SHP77 treated with DMSO at 0.1 percent for 48 hours (cell line): ENCODE measurements at regions not wholly inside any gene's neighbourhood (a gene's known extent, or its start where the extent isn't known, plus 50 kb on each side); places are given as distances from the start of the nearest gene placed in this dataset.

Experiments
- DNase-seq: peaks from one replicate; lab custom pipeline; 2025; lab: John Stamatoyannopoulos, UW

DNA sequence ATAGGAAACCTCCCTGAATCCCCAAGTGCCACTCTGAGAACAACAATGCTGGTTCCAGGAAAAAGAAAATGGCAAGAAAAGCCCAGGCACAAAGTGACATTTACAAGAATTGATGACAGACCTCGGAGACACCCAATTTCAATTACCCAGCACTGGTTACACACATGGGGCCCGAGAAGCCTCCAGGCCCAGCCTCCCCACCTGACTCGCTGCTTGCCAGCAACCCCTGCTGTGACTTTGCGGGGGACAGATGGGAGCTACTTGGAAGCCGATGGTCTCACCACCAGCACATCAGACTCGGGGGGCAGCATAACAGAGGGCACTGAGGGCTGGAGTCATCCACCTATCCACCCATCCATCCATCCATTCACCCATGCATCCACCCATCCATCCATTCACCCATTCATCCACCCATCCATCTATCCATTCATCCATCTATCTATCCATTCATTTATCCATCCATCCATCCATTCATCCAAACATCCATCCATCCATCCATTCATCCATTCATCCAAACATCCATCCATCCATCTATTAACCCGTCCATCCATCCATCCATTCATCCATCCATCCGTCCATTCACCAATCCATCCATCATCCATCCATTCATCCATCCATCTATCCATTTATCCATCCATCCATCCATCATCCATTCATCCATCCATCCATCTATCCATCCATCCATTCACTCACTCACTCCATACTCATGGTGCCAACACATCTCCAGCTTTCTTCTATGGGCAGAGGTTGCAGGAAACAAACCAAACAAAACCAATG, 567.6 kb downstream of the BRD1 start:
- no peak for DNase-seq

GRCh38 chr22:49258107-49259010, 569.3 kb downstream of the BRD1 start:
- no peak for DNase-seq

- DNase-seq = no peak
Measured at GRCh38 chr22:49257551-49257961, 570.1 kb downstream of the BRD1 start.

DNA sequence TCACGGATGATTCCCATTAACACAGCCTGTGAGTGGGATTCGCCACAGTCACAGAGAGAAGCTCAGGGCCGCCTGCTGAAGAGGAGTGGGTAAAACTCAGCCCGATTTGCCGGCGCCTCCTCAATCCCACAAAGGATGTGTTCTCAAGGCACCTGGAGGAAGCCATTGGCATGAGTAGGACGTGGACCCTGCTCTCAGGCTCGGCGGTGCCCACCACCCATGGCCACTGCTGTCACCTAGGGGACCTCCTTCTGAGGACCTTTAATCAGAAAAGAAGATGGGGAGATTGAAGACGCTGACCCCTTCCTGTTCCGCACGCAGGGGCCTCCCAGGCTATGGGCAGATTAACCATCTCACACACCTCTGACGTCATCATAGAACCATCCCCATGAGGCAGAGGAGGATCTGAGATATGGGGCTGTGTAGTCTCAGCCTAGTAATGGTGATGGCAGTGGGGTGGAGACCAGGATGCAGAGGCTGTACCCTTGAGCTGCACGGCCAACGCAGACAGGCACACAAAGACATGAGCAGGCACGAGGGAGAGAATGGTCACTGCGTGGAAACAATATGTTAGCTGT, 571.8 kb downstream of the BRD1 start:
- DNase-seq = no peak

DNA sequence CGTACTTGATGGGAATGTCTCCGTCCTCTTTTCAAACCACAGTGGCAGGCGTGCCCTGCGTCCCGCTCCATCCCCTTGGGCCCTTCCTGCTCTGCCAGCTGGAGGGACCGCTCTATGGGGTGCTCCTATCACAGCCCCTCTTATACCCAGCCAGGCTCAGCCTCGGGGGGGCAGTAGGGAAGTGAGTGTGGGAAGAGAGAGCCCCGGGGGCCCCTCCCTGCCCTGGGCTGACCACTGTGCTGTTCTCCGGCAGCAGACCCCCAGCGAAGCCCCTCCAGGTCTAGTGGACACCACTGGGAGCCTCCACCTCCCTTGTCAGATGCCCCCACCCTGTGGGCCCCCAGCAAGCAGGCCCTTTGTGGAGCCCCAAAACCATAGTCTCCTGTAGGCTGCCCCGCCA, 572.5 kb downstream of the BRD1 start:
- DNase-seq = no peak

GRCh38 chr22:49253656-49254055, 574.0 kb downstream of the BRD1 start:
- DNase-seq = no peak

- no peak for DNase-seq
Measured at GRCh38 chr22:49251371-49251770, 576.3 kb downstream of the BRD1 start.

GRCh38 chr22:49247194-49247924, 580.3 kb downstream of the BRD1 start:
- no peak for DNase-seq

DNA sequence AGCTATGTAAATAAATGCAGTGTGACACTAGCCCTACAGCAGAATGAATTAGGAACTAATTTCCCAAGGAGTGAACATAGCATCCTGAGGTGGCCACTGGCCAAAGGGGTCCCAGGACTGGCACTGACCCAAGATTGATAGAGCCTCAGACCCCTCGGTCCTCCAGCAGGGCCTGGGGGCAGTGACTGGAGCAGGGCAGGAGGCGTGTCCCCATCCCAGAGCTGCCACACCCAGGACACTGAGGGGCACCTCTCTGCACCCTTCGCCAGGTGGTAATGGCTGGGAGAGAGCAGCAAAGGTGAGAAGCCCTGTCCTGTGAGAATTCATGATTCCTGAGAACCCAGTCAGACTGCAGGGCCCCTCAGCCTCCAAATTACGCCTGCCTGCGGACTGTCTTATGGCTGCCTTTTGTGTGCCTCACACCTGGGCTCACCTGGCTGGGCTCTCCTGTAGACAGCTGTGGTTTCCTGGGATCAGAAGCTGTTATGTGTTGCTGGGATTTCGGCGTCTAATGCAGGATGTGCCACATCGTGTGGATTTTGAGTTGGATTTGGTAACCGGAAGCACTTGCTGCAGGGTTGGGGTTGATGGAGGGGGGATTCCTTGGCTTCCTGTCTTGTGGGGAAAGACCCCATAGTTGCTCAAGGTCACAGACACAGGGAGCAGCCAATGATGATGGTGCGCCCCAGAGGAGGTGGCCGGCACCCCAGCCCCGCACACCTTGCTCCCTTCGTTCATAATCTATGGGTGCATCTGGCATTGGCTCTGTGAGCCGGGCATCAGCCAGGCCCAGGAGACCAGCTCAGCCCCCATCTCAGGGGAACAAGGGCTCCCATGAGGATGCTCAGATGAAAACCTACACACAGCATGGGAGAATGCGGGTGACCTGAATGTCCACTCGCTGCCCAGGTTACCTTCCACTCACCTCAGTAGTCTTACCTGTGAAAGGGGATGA, 582.9 kb downstream of the BRD1 start:
- DNase-seq = no peak

GRCh38 chr22:49243965-49244364, 583.7 kb downstream of the BRD1 start:
- DNase-seq = no peak

DNA sequence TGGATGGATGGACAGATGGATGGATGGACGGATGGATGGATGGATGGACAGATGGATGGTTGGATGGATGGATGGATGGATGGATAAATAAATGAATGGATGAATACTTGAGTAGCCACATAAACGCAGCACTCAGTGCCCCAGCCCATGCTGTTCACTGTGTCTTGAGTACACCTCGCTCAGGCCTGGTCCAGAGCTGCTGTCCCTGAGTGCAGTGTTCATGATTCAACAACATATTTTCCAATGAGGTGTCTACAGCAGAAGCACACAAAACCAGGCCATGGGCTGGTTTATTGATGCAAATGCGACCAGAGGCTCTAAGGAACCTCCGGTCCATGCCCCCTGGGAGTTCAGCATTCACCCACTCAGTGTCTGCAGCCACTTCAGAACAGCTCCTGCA, 584.3 kb downstream of the BRD1 start:
- DNase-seq = no peak

DNA sequence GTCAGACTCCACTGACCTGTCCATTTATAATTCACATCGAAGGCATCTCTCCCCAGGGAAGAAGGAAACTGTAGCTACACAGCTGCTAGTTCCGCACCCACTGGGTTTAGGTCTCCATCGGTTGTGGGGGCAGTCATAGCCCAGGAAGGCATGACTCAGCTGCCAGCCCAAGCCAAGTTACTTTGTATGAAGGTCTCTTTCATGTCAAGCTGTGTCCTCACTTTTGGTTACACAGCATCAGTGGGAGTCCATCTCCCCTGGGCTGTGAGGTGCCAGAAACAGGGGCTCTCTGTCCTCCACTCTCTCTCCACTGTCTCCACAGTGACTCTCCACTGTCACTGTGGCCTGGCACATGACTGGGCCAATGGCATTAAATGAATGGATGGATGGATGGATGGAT, 585.2 kb downstream of the BRD1 start:
- no peak for DNase-seq

GRCh38 chr22:49241174-49241851, 586.4 kb downstream of the BRD1 start:
- DNase-seq = no peak

GRCh38 chr22:49240472-49240871, 587.2 kb downstream of the BRD1 start:
- no peak for DNase-seq

GRCh38 chr22:49240016-49240380, 587.7 kb downstream of the BRD1 start:
- no peak for DNase-seq

DNA sequence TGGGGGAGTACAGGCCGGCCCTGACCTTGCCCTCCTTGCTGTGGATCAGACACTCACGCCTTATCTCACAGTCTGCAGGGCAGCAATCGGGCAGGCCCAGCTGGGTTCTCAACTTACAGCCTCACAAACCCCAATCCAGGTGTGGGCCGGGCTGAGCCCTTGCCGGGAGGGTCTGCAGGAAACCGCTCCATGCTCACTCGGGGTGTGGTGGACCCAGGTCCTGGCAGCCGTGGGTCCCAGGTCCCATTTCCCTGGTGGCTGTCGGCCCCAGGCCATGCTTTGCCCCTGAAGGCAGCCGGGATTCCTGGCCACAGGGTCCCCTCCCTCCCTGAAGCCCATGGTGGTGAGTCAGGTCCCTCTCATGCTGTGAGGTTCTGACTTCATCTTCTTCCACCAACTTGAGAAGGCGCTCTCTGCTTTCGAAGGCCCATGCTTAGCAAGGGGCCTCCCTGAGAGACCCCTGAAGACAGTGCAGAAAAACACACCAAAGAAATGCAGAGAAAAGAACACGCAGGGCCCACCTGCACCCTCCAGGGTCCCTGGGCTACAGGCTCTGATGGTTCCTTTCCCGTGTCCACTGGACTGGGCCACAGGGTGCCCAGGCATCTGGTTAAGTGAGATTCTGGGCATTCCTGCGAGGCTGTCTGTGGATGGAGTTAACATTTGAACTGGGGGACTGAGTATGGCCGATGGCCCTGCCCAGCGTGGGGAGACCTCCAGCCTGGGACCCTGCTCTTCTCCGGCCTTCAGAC, 588.2 kb downstream of the BRD1 start:
- no peak for DNase-seq

- DNase-seq = no peak
Measured at GRCh38 chr22:49238181-49239141, 589.2 kb downstream of the BRD1 start.

DNA sequence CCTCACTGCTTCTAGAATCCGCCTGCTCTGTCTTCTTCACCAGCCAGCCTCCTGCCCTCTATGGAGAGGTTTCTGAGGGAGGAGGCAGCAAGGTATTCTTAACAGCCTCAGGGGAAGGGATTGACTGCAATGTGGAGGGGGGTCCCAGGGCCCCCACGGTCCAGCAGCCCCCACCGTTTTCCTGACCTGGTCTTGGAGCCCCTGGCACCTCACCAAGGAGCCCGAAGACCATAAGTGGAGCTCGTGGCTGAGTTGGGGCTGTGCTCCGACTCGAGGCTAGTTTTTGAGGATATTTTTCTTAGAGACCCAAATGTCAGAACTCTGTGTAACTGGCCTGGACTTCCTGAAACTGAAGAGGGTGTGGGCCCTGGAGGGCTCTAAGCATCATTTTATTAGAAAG, 590.0 kb downstream of the BRD1 start:
- DNase-seq = no peak

DNA sequence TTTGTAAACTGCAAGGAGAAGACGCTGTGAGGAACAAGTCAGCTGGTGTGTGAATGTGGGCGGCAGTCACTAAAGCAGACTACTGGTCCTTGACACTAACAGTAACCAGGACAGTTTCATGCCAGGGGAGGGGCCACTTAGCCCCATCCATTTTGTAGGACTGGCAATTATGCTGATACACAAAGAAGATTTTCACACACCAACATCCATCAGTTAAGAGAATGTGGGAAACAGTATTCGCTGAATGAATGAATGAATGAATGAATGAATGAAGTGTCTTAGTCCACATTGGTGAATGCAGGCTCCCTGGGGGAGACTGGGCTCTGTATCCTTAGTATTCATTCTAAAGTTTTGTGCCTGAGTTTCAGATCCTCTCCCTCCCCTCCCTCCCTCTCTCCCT, 590.4 kb downstream of the BRD1 start:
- no peak for DNase-seq
